SK-N-SH treated with all-trans-retinoic acid at 6 μM for 48 hours (cell line): ENCODE measurements at regions not wholly inside any gene's neighbourhood (a gene's known extent, or its start where the extent isn't known, plus 50 kb on each side); places are given as distances from the start of the nearest gene placed in this dataset.

Source experiments
- ATAC-seq: fragments of 200-7000 bp; cut with Tn5 transposase; 3 replicates; pipeline ENCODE4 v1.9.1; 2020; ENCODE audit warnings: mild to moderate bottlenecking, moderate library complexity
- ARNTL ChIP-seq: fragments of 450-650 bp; formaldehyde crosslinking; IDR thresholded peaks from 2 replicates; pipeline ENCODE4 v1.5.0; 2020; ENCODE audit warnings: low read depth, mild to moderate bottlenecking, moderate library complexity, borderline replicate concordance
- BACH2 ChIP-seq: fragments of 250-450 bp; sonication (Bioruptor Pico); IDR thresholded peaks from 2 replicates; pipeline ENCODE4 v1.9.0; 2021; ENCODE audit warnings: mild to moderate bottlenecking, borderline replicate concordance
- CREB5 ChIP-seq: fragments of 250-450 bp; sonication (Bioruptor Pico); IDR thresholded peaks from 2 replicates; pipeline ENCODE4 v1.5.1; 2020; ENCODE audit warnings: low read depth, mild to moderate bottlenecking, moderate library complexity
- CSDC2 ChIP-seq: fragments of 250-450 bp; sonication (Bioruptor Pico); IDR thresholded peaks from 2 replicates; pipeline ENCODE4 v1.5.0; 2020; ENCODE audit warnings: mild to moderate bottlenecking, moderate library complexity
- CSRNP3 ChIP-seq: fragments of 250-450 bp; sonication (Bioruptor Pico); IDR thresholded peaks from 2 replicates; pipeline ENCODE4 v1.5.1; 2021; ENCODE audit warnings: mild to moderate bottlenecking, moderate library complexity
- ESRRG ChIP-seq: fragments of 250-450 bp; sonication (Bioruptor Pico); IDR thresholded peaks from 2 replicates; pipeline ENCODE4 v1.6.1; 2021; ENCODE audit warnings: mild to moderate bottlenecking
- GLIS3 ChIP-seq: fragments of 250-450 bp; sonication (Bioruptor Pico); IDR thresholded peaks from 2 replicates; pipeline ENCODE4 v1.5.0; 2020; ENCODE audit warnings: mild to moderate bottlenecking, moderate library complexity
- ISL1 ChIP-seq: fragments of 250-450 bp; sonication (Bioruptor Pico); IDR thresholded peaks from 2 replicates; pipeline ENCODE4 v2.1.2; 2022; ENCODE audit warnings: mild to moderate bottlenecking, moderate library complexity
- OSR1 ChIP-seq: fragments of 250-450 bp; sonication (Bioruptor Pico); IDR thresholded peaks from 2 replicates; pipeline ENCODE4 v1.8.0; 2022; ENCODE audit warnings: moderate library complexity, mild to moderate bottlenecking, inconsistent platforms
- PATZ1 ChIP-seq: fragments of 250-450 bp; sonication (Bioruptor Pico); IDR thresholded peaks from 2 replicates; pipeline ENCODE4 v1.8.0; 2020; ENCODE audit warnings: mild to moderate bottlenecking, moderate library complexity, borderline replicate concordance
- PPARA ChIP-seq: fragments of 250-450 bp; sonication (Bioruptor Pico); IDR thresholded peaks from 2 replicates; pipeline ENCODE4 v1.5.0; 2020; ENCODE audit warnings: mild to moderate bottlenecking, borderline replicate concordance
- TCF4 ChIP-seq: fragments of 250-450 bp; sonication (Bioruptor Pico); IDR thresholded peaks from 2 replicates; pipeline ENCODE4 v1.8.0; 2021; ENCODE audit warnings: mild to moderate bottlenecking, moderate library complexity, borderline replicate concordance
- TOX ChIP-seq: fragments of 250-450 bp; sonication (Bioruptor Pico); IDR thresholded peaks from 2 replicates; pipeline ENCODE4 v1.8.0; 2021; ENCODE audit warnings: mild to moderate bottlenecking, moderate library complexity, borderline replicate concordance
- TSHZ2 ChIP-seq: fragments of 250-450 bp; sonication (Bioruptor Pico); IDR thresholded peaks from 2 replicates; pipeline ENCODE4 v1.5.0; 2020; ENCODE audit warnings: mild to moderate bottlenecking, moderate library complexity
- ZC3H10 ChIP-seq: fragments of 250-450 bp; sonication (Bioruptor Pico); IDR thresholded peaks from 2 replicates; pipeline ENCODE4 v1.5.1; 2021; ENCODE audit warnings: mild to moderate bottlenecking, moderate library complexity
- ZFP30 ChIP-seq: fragments of 450-650 bp; formaldehyde crosslinking; IDR thresholded peaks from 2 replicates; pipeline ENCODE4 v1.5.0; 2022; ENCODE audit warnings: mild to moderate bottlenecking, moderate library complexity
- ZNF565 ChIP-seq: fragments of 450-650 bp; formaldehyde crosslinking; conservative IDR thresholded peaks from 2 replicates; pipeline ENCODE4 v1.5.0; 2020; ENCODE audit warnings: low read depth, mild to moderate bottlenecking, moderate library complexity
- ZNF70 ChIP-seq: fragments of 450-650 bp; formaldehyde crosslinking; IDR thresholded peaks from 2 replicates; pipeline ENCODE4 v1.5.0; 2020; ENCODE audit warnings: mild to moderate bottlenecking, moderate library complexity
- ZNF8 ChIP-seq: fragments of 450-650 bp; formaldehyde crosslinking; IDR thresholded peaks from 2 replicates; pipeline ENCODE4 v1.5.0; 2020; ENCODE audit warnings: mild to moderate bottlenecking, moderate library complexity

- TF ChIP-seq CSRNP3 (CRISPR knock-in tag) (no peak), OSR1 (no peak), GLIS3 (CRISPR knock-in tag) (no peak), PATZ1 (CRISPR knock-in tag) (no peak), BACH2 (no peak), ESRRG (CRISPR knock-in tag) (no peak)
These were observed 128.7 kb upstream of the GIMD1 start (continued) for GRCh38 chr4:106497271-106497670.

- TF ChIP-seq ZNF8 (CRISPR knock-in tag) = no peak
- no peak for TF ChIP-seq CREB5 (CRISPR knock-in tag)
- TF ChIP-seq TCF4 (CRISPR knock-in tag) = no peak
- no peak for TF ChIP-seq ZNF70
- TF ChIP-seq ISL1 (CRISPR knock-in tag) = no peak
- TF ChIP-seq TOX = no peak
- TF ChIP-seq GLIS3 (CRISPR knock-in tag) = no peak
- no peak for TF ChIP-seq ZNF565 (CRISPR knock-in tag)
- no peak for TF ChIP-seq PATZ1 (CRISPR knock-in tag)
- TF ChIP-seq ARNTL (CRISPR knock-in tag) = no peak
- TF ChIP-seq CSRNP3 (CRISPR knock-in tag) = no peak
- TF ChIP-seq CSDC2 = no peak
- no peak for TF ChIP-seq TSHZ2
- no peak for ATAC-seq
These were observed 127.5 kb upstream of the GIMD1 start for GRCh38 chr4:106496061-106496460.

GRCh38 chr4:106495476-106495875 lies 126.9 kb upstream of the GIMD1 start:
- ATAC-seq = no peak
- TF ChIP-seq ARNTL (CRISPR knock-in tag) = no peak
- TF ChIP-seq ZC3H10 (CRISPR knock-in tag) = no peak
- TF ChIP-seq PPARA (CRISPR knock-in tag) = no peak
- no peak for TF ChIP-seq ISL1 (CRISPR knock-in tag)
- TF ChIP-seq TOX = no peak
- no peak for TF ChIP-seq ZFP30 (CRISPR knock-in tag)
- no peak for TF ChIP-seq CSDC2
- TF ChIP-seq, all 23 proteins: peak for 0
